H9 (cell line): ENCODE measurements at regions not wholly inside any gene's neighbourhood (a gene's known extent, or its start where the extent isn't known, plus 50 kb on each side); places are given as distances from the start of the nearest gene placed in this dataset.

Experiments
- DNase-seq: peaks from one replicate; pipeline ENCODE4 v3.0.0-alpha.2; 2017
- H2AFZ ChIP-seq: one replicate; pipeline ENCODE4 v1.6.1; 2013; ENCODE audit warnings: mild to moderate bottlenecking, low read length, control low read depth, moderate library complexity
- H2AK5ac ChIP-seq: 2 replicates; pipeline ENCODE4 v1.6.1; 2013; ENCODE audit warnings: low read length, control low read depth, mixed read lengths; ENCODE audit not compliant: insufficient read length
- H2BK120ac ChIP-seq: one replicate; pipeline ENCODE4 v1.6.1; 2013; ENCODE audit warnings: low read depth, mild to moderate bottlenecking, low read length, control low read depth, inconsistent platforms; ENCODE audit not compliant: poor library complexity, severe bottlenecking
- H2BK12ac ChIP-seq: 2 replicates; pipeline ENCODE4 v1.6.1; 2013; ENCODE audit warnings: low read length, control low read depth, mixed read lengths, low read depth; ENCODE audit not compliant: insufficient read length
- H2BK15ac ChIP-seq: 2 replicates; pipeline ENCODE4 v1.6.1; 2013; ENCODE audit warnings: low read depth, low read length, control low read depth
- H2BK20ac ChIP-seq: one replicate; pipeline ENCODE4 v1.6.1; 2013; ENCODE audit warnings: low read depth, mild to moderate bottlenecking, low read length, control low read depth, inconsistent platforms; ENCODE audit not compliant: poor library complexity, severe bottlenecking
- H2BK5ac ChIP-seq: 2 replicates; pipeline ENCODE4 v1.6.1; 2013; ENCODE audit warnings: low read length, control low read depth, mixed read lengths; ENCODE audit not compliant: insufficient read length
- H3K14ac ChIP-seq: 2 replicates; pipeline ENCODE4 v1.6.1; 2013; ENCODE audit warnings: low read length, control low read depth; ENCODE audit not compliant: insufficient read depth
- H3K18ac ChIP-seq: 2 replicates; pipeline ENCODE4 v1.6.1; 2013; ENCODE audit warnings: low read depth, mild to moderate bottlenecking, mixed read lengths, low read length, control low read depth; ENCODE audit not compliant: insufficient read length
- H3K23ac ChIP-seq: 2 replicates; pipeline ENCODE4 v1.6.1; 2013; ENCODE audit warnings: low read length, control low read depth, mixed read lengths, low read depth; ENCODE audit not compliant: insufficient read length
- H3K23me2 ChIP-seq: 2 replicates; pipeline ENCODE4 v1.6.1; 2013; ENCODE audit warnings: low read depth, mild to moderate bottlenecking, mixed read lengths, low read length, control low read depth; ENCODE audit not compliant: insufficient read length, poor library complexity, severe bottlenecking
- H3K27ac ChIP-seq: 2 replicates; pipeline ENCODE4 v1.5.1; 2013; ENCODE audit warnings: low read length, control low read depth, mixed read lengths, low read depth; ENCODE audit not compliant: insufficient read length
- H3K27me3 ChIP-seq: 2 replicates; pipeline ENCODE4 v1.6.1; 2013; ENCODE audit warnings: low read length, control low read depth, inconsistent platforms; ENCODE audit not compliant: insufficient read depth
- H3K4ac ChIP-seq: 2 replicates; pipeline ENCODE4 v1.6.1; 2013; ENCODE audit warnings: low read depth, mild to moderate bottlenecking, control low read depth, inconsistent platforms, low read length, moderate library complexity
- H3K4me1 ChIP-seq: 2 replicates; pipeline ENCODE4 v1.6.1; 2013; ENCODE audit warnings: low read length, control low read depth, inconsistent platforms; ENCODE audit not compliant: insufficient read depth
- H3K4me2 ChIP-seq: 2 replicates; pipeline ENCODE4 v1.6.1; 2013; ENCODE audit warnings: low read length, control low read depth, mixed read lengths; ENCODE audit not compliant: insufficient read length, insufficient read depth
- H3K56ac ChIP-seq: 2 replicates; pipeline ENCODE4 v1.6.1; 2013; ENCODE audit warnings: low read depth, mild to moderate bottlenecking, mixed read lengths, low read length, control low read depth; ENCODE audit not compliant: insufficient read length
- H3K79me1 ChIP-seq: 2 replicates; pipeline ENCODE4 v1.6.1; 2013; ENCODE audit warnings: low read depth, mild to moderate bottlenecking, moderate library complexity, low read length, control low read depth, inconsistent platforms; ENCODE audit not compliant: insufficient read depth, poor library complexity, severe bottlenecking
- H3K79me2 ChIP-seq: 2 replicates; pipeline ENCODE4 v1.6.1; 2013; ENCODE audit warnings: low read length, control low read depth, inconsistent platforms; ENCODE audit not compliant: insufficient read depth
- H3K9ac ChIP-seq: 2 replicates; pipeline ENCODE4 v1.6.1; 2013; ENCODE audit warnings: low read length, control low read depth, mixed read lengths; ENCODE audit not compliant: insufficient read length; ENCODE audit errors: extremely low read depth
- H3K9me3 ChIP-seq: one replicate; pipeline ENCODE4 v1.6.1; 2013; ENCODE audit warnings: low read depth, low read length, inconsistent platforms; ENCODE audit not compliant: control insufficient read depth
- H3T11ph ChIP-seq: one replicate; pipeline ENCODE4 v1.6.1; 2013; ENCODE audit warnings: mild to moderate bottlenecking, low read length, control low read depth, inconsistent platforms
- H4K20me1 ChIP-seq: one replicate; pipeline ENCODE4 v1.6.1; 2013; ENCODE audit not compliant: control insufficient read depth, insufficient read length, insufficient read depth
- H4K5ac ChIP-seq: 2 replicates; pipeline ENCODE4 v1.6.1; 2013; ENCODE audit warnings: low read depth, mild to moderate bottlenecking, mixed read lengths, low read length, control low read depth; ENCODE audit not compliant: insufficient read length
- H4K8ac ChIP-seq: replicated peaks from 2 replicates; pipeline ENCODE4 v1.6.1; 2013; ENCODE audit warnings: low read length, control low read depth, mixed read lengths, low read depth; ENCODE audit not compliant: insufficient read length
- H4K91ac ChIP-seq: 2 replicates; pipeline ENCODE4 v1.6.1; 2013; ENCODE audit warnings: low read depth, mild to moderate bottlenecking, moderate library complexity, mixed read lengths, low read length, control low read depth; ENCODE audit not compliant: insufficient read length
- H3K27ac Mint-ChIP-seq, 3 experiments: 2 replicates in 2 of 3; 3 replicates in 1 of 3; pipeline ENCODE4 v1.8.0; 2020 to 2021; ENCODE audit warnings: mixed read lengths in 3 of 3, mild to moderate bottlenecking in 1 of 3, moderate library complexity in 1 of 3
- H3K27me3 Mint-ChIP-seq: 2 replicates; pipeline ENCODE4 v1.8.0; 2021; ENCODE audit warnings: low read depth, mild to moderate bottlenecking, moderate library complexity, mixed read lengths
- H3K36me3 Mint-ChIP-seq, 3 experiments: 2 replicates in 2 of 3; 3 replicates in 1 of 3; pipeline ENCODE4 v1.8.0; 2020 to 2021; ENCODE audit warnings: low read depth in 3 of 3, mixed read lengths in 3 of 3; ENCODE audit not compliant: insufficient read depth in 1 of 3
- H3K4me1 Mint-ChIP-seq, 2 experiments: 2 replicates each; pipeline ENCODE4 v1.8.0; 2020; ENCODE audit warnings: mixed read lengths in 2 of 2
- H3K4me3 Mint-ChIP-seq, 2 experiments: 2 replicates in 1 of 2; 3 replicates in 1 of 2; pipeline ENCODE4 v1.8.0; 2020 to 2021; ENCODE audit warnings: mild to moderate bottlenecking in 2 of 2, mixed read lengths in 2 of 2, moderate library complexity in 1 of 2
- H3K9me3 Mint-ChIP-seq, 2 experiments: 2 replicates in 1 of 2; 3 replicates in 1 of 2; pipeline ENCODE4 v1.8.0; 2020; ENCODE audit warnings: mild to moderate bottlenecking in 2 of 2, mixed read lengths in 2 of 2, moderate library complexity in 1 of 2
- WGBS: extraction: QIAGEN DNeasy Blood & Tissue Kit; methylation state at CpG from one replicate; pipeline ENCODE4 v1.1.7; 2013; ENCODE audit warnings: missing lambda C conversion rate, low lambda C conversion rate, mixed read lengths; ENCODE audit not compliant: insufficient read length; ENCODE audit errors: extremely low coverage; 5-methylcytosine and 5-hydroxymethylcytosine counted together
- TF ChIP-seq, protein P1 (sequence below): fragments of 200-600 bp; sonication (generic); conservative IDR thresholded peaks from 3 replicates; pipeline ENCODE4 v1.8.0; 2021; ENCODE audit warnings: antibody characterized with exemption, mild to moderate bottlenecking

DNA sequence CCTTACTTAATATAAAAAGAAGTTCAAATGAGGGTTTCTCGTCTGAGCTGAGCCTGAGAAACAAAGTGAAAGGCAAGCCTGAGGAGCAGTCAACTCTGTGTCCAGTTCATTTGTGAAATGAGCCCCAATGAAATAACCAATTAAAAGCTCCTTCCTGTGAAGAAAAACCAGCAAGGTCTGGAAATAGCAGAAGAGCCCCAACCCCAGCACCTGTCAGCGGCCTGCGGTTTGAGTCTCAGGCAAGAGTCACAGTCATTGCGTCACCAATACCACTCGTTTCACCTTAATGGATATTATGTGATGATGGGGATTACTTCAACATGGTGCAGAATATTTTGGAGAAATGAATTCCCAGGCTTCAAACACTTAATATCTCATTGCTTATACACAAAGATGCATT lies 211.3 kb upstream of the DPP6 start:
- H4K91ac ChIP-seq, result no peak overlapping the region
- peaks cover 0 to 26% (median 3%) of the 10 kb centered on the region in 3 experiments; a peak in 2 of 7 replicates for H3K36me3 Mint-ChIP-seq
- H3K27me3 ChIP-seq, result no peaks in the 10 kb centered on the region; the same call in 1 of the 2 replicates
- no peak overlapping the region for H2BK15ac ChIP-seq
- H3K4me1 ChIP-seq, result no peaks in the 10 kb centered on the region
- H2BK120ac ChIP-seq, result no peak overlapping the region
- H2AFZ ChIP-seq, result no peak overlapping the region
- H3K56ac ChIP-seq, result no peak overlapping the region
- no peaks in the 10 kb centered on the region for H3K79me1 ChIP-seq
- H3K27ac Mint-ChIP-seq, result no peak overlapping the region
- TF ChIP-seq, protein P1, sequence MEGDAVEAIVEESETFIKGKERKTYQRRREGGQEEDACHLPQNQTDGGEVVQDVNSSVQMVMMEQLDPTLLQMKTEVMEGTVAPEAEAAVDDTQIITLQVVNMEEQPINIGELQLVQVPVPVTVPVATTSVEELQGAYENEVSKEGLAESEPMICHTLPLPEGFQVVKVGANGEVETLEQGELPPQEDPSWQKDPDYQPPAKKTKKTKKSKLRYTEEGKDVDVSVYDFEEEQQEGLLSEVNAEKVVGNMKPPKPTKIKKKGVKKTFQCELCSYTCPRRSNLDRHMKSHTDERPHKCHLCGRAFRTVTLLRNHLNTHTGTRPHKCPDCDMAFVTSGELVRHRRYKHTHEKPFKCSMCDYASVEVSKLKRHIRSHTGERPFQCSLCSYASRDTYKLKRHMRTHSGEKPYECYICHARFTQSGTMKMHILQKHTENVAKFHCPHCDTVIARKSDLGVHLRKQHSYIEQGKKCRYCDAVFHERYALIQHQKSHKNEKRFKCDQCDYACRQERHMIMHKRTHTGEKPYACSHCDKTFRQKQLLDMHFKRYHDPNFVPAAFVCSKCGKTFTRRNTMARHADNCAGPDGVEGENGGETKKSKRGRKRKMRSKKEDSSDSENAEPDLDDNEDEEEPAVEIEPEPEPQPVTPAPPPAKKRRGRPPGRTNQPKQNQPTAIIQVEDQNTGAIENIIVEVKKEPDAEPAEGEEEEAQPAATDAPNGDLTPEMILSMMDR, result no peak
- no peak overlapping the region for H4K5ac ChIP-seq
- peaks cover 10% of the 10 kb centered on the region for H3K9me3 ChIP-seq
- DNase-seq, result no peak
- no peak overlapping the region for H3K4me2 ChIP-seq
- no peak overlapping the region for H2AK5ac ChIP-seq
- H4K8ac ChIP-seq, result no peak overlapping the region
- no peaks in the 10 kb centered on the region; the same call in 1 of the 2 replicates for H3K27me3 Mint-ChIP-seq
- H3K79me2 ChIP-seq, result 0 out of 2 replicates have a peak, but pooled peaks cover 1% of the 10 kb centered on the region
- H3K4me3 Mint-ChIP-seq, result no peak overlapping the region
- H3K23me2 ChIP-seq, result no peaks in the 10 kb centered on the region
- no peak overlapping the region for H3T11ph ChIP-seq
- H3K14ac ChIP-seq, result no peak overlapping the region
- H3K4me1 Mint-ChIP-seq, result no peaks in the 10 kb centered on the region
- H3K9me3 Mint-ChIP-seq, result peaks cover 75 to 87% of the 10 kb centered on the region in 2 experiments
- no peak overlapping the region for H3K23ac ChIP-seq
- no peak overlapping the region for H2BK20ac ChIP-seq
- no peak overlapping the region for H3K27ac ChIP-seq
- no peak overlapping the region for H3K4ac ChIP-seq
- no CpG with 5 or more reads among the region's 5 CpGs for WGBS
- H3K18ac ChIP-seq, result no peak overlapping the region
- H2BK12ac ChIP-seq, result no peak overlapping the region
- H4K20me1 ChIP-seq, result no peaks in the 10 kb centered on the region
- no peak overlapping the region for H2BK5ac ChIP-seq
- H3K9ac ChIP-seq, result no peak overlapping the region
